PFSK-1 (cell line): ENCODE measurements at regions not wholly inside any gene's neighbourhood (a gene's known extent, or its start where the extent isn't known, plus 50 kb on each side); places are given as distances from the start of the nearest gene placed in this dataset.

Experiments used
- FOXP2 ChIP-seq: optimal IDR thresholded peaks from 2 replicates; pipeline ENCODE3; 2011; ENCODE audit warnings: borderline replicate concordance, control low read depth, inconsistent platforms; ENCODE audit not compliant: insufficient read depth; ENCODE audit errors: extremely low read length, extremely low read depth
- POLR2AphosphoS5 ChIP-seq: IDR thresholded peaks from 2 replicates; pipeline ENCODE4 v1.6.1; 2012; ENCODE audit warnings: low read depth, mild to moderate bottlenecking, control low read depth, low read length, moderate library complexity
- REST ChIP-seq, 2 experiments: IDR thresholded peaks; 2 replicates each; pipeline versions ENCODE4 v1.6.1 to v1.8.0; 2011 to 2012; ENCODE audit warnings: low read depth in 2 of 2, low read length in 2 of 2, control low read depth in 1 of 2, inconsistent platforms in 1 of 2, mild to moderate bottlenecking in 1 of 2, moderate library complexity in 1 of 2; ENCODE audit not compliant: insufficient read depth in 1 of 2
- SIN3A ChIP-seq: IDR thresholded peaks from 2 replicates; pipeline ENCODE4 v1.6.1; 2012; ENCODE audit warnings: mild to moderate bottlenecking, low read length, moderate library complexity, borderline replicate concordance; ENCODE audit not compliant: insufficient read depth
- TAF1 ChIP-seq: IDR thresholded peaks from 2 replicates; pipeline ENCODE4 v1.6.1; 2012; ENCODE audit warnings: low read length, control low read depth, borderline replicate concordance; ENCODE audit not compliant: insufficient read depth

- TF ChIP-seq POLR2AphosphoS5 (no peak), SIN3A (no peak), FOXP2 (no peak), REST (IDR thresholded peaks at IDR 0.05; ENCODE audit: insufficient read depth in 1 of 2, low read depth in 2 of 2, low read length in 2 of 2) (no peak), TAF1 (no peak)
These were observed 406.9 kb upstream of the FIGN start for GRCh38 chr2:164142755-164143154.

GRCh38 chr2:164141271-164141670, 405.5 kb upstream of the FIGN start:
- TF ChIP-seq POLR2AphosphoS5 (no peak), FOXP2 (no peak), REST (IDR thresholded peaks at IDR 0.05; ENCODE audit: insufficient read depth in 1 of 2, low read depth in 2 of 2, low read length in 2 of 2) (no peak), TAF1 (no peak), SIN3A (no peak)

- TF ChIP-seq TAF1: no peak
- TF ChIP-seq POLR2AphosphoS5: no peak
- TF ChIP-seq FOXP2: no peak
- TF ChIP-seq SIN3A: no peak
- TF ChIP-seq REST (IDR thresholded peaks at IDR 0.05; ENCODE audit: insufficient read depth in 1 of 2, low read depth in 2 of 2, low read length in 2 of 2): no peak
These were observed 402.9 kb upstream of the FIGN start for GRCh38 chr2:164138750-164139149.

- no peak for TF ChIP-seq POLR2AphosphoS5
- TF ChIP-seq TAF1: no peak
- no peak for TF ChIP-seq FOXP2
- no peak for TF ChIP-seq REST (IDR thresholded peaks at IDR 0.05; ENCODE audit: insufficient read depth in 1 of 2, low read depth in 2 of 2, low read length in 2 of 2)
- no peak for TF ChIP-seq SIN3A
These were observed 398.5 kb upstream of the FIGN start for GRCh38 chr2:164134336-164134735.
